NCI-H748 treated with DMSO at 0.1 percent for 48 hours (cell line): ENCODE measurements at regions not wholly inside any gene's neighbourhood (a gene's known extent, or its start where the extent isn't known, plus 50 kb on each side); places are given as distances from the start of the nearest gene placed in this dataset.
"Not testable (repeated sequence)": the region's sequence is repeated elsewhere in the genome, so short reads cannot be mapped to it uniquely, and the experiment has no call there.

Source experiments
- DNase-seq: peaks from one replicate; lab custom pipeline; 2025; lab: John Stamatoyannopoulos, UW

DNA sequence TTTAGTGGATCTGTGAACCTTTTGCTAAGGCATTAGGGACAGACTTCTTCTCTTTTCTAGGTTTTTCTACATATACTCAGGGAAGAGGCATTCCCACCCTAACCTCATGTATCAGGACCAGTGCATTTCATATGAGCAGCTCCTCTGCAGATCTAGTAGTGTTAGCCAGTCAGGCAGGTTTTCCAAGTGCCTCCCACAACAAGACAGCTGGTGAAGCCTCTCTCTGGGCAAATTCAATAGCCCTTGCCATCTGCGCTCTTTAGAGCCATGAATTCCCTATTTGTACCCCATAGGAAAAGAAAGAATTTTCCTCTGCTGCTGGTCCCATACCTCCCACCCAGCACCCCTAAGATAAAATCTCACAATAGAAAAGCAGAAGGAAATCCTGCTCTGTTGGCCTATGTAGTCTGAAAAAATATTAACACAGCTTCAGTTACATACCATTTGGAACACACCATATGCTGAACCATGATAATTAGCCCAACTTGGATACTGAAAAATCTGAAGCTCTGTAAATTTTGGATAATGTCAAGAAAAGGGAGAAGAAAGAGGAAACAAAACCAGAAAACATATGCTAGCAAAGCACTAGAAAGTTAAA, 1354.6 kb upstream of the NRXN1 start:
- no peak for DNase-seq

DNA sequence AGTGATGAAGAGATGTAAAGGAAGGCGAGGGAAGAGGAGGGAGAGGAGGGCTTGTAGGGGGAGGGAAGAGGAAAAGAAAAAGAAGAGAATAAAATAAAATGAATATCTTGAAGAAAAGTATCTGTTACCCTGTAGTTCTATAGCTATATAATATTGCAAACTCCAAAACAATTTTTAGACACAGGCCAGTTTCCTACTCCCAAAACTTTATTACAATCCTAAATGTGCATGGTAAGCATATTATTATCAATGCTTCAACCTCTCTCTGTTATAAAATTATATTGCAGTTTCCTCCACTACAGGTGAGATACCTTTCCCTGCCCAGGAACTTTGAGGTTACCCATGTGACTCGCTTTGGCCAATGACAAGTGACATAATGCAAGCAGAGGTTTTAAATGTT, 1351.6 kb upstream of the NRXN1 start:
- no peak for DNase-seq

DNA sequence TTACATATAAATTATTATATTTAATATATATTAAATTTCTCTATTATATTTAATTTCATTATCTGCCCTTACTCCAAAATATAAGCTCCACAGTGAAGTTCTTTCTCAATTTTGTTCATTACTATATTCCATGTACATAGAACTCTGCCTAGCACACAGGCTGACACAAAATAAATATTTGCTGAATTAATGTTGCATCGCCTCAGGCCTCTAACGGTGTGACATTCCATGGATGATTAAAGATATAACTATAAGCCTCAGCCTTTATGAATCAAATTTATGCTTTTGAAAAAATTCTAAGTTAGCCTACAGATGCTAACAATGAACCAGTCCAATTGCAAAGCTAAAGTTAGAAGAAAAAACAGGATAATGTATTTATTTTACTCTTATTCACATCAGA, 1337.2 kb upstream of the NRXN1 start:
- no peak for DNase-seq

DNA sequence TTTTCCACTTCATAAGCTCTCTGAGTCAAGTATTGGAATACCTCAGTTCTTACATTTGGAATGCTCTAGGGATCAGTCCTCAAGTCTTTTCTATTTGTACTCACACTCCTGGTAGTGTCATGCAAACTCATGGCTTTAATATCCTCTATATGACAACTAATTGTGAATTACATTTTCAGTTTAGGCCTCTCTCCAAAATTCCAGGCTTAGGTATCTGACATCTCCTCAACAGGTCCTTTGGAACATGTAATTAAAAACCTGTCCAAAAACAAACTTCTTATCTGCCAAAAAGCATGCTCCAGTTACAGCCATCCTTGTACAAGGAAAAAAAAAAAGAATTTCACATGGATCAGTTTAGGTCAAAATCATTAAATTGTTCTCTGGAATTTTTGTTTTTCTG, 1336.2 kb upstream of the NRXN1 start:
- no peak for DNase-seq

DNA sequence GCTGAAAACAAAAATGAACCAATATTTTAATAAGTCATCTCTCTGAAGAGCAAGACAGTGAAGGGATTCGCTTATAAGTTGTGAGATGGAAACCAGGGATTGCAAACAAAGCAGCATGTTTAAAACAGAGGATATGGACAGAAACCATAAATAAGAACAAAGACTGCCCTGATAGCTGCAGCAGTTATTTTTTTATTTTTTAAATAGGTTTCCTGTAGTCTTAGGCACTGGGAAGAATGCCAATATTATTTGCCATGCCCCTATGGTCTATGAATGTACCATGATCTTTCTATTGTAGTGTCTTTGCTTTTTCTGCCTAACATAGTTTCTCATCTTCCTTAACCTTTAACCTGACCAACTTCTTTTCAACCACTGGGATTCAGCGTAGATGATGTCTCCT, 1334.0 kb upstream of the NRXN1 start:
- DNase-seq = no peak

DNA sequence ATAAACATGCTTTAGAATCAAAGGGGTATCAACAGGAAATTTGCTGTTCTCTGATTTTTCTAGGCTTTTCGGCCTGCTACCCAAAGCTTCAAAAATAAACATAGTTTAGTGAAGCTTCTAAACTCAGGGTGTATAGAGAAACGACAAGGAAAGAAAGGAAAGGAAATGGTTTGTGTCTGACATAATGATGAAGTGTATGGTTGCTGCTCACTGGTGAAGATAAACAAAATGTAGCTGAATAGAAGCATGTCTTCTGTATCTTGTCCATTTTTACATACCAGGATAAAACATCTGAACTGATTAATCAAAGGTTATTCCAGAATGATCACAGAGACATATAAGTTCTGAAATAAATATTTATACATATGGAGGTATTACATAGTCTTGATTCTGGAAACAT, 1324.6 kb upstream of the NRXN1 start:
- DNase-seq = no peak

DNA sequence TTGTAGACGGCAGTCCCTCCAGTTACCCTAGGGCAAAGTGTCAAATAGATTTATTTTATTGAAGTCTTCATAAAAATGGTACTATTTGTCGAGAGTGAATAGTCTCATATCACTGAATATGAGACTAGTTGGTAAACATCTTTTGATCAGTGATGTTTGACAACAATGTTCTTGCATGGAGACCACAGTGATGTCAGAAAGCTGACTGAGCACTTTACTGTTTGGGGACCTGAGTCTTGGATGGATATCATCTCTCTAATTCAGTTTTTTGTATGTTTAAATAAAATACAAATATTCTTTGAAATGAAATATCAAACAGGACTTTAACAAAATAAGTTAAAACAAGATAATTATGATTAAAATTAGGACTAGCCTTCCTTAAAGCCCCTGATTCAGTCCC, 1315.4 kb upstream of the NRXN1 start:
- no peak for DNase-seq

DNA sequence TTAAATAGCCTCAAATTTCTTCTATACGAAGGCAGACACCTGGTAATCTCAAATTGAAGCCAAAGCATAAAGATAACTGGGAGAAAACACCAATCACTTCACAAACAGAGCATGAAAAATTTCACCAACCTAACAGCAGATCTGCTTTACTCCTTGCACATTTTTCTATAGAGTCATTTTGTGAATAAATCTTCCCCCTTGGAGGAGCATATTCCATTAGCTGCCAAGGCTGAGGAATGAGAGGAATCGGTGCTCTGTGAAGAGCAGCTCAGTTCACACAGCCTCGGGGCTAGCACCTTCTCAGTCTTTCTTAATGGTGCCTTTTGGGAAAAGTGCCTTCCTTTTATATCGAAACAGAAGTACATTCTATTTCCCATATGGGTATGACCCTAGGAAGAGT, 1313.7 kb upstream of the NRXN1 start:
- no peak for DNase-seq

DNA sequence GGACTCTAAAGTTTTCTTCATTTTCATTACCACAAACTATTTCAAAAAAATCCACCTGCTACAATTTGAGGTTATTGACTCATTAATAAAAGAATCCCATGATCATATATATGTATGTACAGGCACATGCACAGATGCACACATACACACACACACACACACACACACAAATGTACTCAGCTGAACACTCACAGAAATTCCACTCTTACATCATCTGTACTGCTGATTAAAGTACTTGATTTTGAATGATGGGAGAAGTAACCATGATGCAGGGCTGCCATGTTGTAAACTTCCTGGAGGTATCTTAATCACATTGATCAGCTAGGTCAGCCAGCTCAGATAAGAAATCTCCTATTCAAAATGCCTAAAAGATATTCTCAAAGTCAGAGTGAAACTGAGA, 1313.2 kb upstream of the NRXN1 start:
- DNase-seq = no peak

DNA sequence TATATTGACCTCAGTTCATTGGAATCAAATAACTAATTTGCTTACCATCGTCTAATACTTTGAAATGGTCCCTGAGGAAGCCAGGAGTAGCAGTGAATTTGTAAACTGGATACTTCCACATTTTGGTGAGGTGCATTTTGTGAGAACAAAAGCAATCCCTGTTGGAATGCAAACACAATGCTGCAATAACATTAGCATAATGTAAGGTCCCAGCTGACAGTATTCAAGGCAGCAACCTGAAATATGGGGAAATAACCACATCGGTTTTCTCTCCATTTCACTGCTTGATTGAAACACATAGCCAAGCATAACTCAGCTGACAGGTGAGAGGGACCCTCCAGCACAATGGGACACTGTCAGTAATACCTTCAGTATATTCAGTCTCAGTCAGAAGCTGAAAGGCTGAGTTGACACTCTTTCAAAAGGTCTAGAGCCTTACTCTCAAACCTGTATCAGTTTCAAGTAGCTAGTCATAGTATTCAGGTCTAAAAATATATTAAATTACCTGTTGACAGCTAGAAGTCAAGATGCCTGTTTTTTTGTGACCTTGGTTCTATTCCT, 1311.9 kb upstream of the NRXN1 start:
- DNase-seq = no peak

DNA sequence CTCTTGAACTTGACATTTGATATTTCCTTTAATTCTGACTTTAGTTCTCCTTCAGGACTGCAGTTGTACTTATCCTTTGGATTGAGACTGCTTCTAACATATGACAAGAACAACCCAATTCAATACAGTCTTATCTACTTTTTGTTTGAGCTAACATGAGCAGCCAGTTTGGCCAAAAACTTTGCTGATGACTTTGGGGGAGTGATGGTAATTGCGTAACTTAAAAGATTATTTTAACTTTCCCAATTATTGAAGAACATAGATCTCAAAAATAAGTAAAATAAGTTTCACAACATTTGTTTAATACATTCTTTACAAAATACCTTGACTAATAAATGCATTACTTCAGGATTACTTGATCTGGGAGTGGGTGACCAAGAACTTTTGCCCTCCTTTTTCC, 1311.1 kb upstream of the NRXN1 start:
- no peak for DNase-seq

DNA sequence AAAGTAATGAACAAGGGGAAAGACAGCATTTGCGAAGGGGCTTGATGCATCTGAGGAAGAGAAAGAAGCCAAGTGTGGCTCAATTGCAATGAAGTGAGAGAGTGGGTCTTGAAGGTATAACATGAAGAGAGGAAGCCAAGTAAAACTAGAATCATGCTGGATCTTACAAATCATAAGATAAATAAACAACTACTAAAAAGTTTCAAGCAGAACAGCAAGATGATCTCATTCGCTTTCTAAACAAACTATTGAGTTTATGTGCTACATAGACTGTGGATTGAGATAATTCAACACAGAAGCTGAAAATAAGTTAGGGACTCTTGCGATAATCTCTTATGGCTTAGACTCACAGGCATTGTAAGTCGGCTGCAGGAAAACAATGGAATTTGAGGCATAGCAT, 1310.5 kb upstream of the NRXN1 start:
- no peak for DNase-seq

DNA sequence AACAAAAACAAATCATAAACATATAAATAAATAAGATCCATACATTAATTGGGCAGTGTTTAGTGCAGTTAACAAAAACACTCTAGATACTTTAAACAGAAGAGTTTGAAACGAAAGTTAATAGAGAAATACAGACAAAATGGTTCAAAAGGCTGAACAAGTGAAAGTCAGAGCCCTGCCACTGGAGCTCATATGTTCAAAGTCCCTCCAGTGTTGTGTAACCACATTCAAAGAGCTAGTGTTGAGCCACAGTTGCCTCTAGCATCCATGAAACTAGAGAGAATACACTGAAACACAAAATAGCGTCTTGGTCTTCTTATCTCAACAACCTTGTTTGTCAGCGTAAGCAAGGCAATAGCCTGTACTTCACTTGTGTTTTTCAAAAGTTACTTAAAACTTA, 1309.8 kb upstream of the NRXN1 start:
- DNase-seq = no peak

DNA sequence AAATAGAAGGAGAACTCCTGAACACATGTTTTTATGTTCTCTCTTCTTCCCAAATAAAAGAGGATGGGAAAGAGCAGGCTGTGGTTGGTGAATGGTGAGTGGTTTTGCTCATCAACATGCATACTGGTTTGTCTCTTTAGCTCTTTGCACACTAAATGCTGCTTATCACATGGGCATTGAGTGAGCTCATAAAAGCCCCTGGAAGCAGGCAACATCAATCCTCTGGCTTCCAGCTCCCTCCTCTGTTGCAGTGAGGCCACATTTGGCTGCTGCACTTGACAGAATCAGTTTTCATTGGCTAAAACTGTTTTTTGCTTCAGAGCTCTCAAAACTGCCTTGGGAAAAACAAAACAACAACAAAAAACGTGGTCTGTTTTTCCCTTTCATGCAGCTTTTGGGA, 1308.2 kb upstream of the NRXN1 start:
- DNase-seq = no peak

DNA sequence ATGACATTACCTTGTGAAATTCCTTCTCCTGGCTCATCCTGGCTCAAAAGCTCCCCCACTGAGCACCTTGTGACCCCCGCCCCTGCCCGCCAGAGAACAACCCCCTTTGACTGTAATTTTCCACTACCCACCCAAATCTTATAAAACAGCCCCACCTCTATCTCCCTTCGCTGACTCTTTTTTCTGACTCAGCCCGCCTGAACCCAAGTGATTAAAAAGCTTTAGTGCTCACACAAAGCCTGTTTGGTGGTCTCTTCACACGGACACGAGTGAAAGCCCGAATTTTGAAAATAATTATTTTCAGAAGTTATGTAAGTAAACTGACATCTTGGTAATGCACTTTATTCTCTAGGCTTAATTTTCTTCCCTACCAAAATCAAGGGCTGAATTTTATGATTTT, 1305.9 kb upstream of the NRXN1 start:
- not testable (repeated sequence) for DNase-seq

DNA sequence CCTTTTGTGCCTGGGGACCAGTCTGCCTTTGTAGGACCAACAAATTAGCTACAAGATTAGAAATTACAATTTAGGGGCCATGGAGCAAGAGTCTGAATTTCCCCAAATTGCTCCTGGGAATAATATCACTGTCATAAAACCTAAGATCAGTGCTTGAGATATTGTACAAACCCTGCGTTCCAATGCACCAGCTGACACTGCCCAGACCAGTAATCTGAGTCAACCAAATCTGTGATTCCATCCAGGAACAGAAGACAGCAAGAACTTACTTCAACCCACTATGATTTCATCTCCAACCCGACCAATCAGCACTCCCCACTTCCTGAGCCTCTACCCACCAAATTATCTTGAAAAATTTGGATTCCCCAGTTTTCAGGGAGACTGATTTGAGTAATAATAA, 1305.0 kb upstream of the NRXN1 start:
- DNase-seq = no peak

DNA sequence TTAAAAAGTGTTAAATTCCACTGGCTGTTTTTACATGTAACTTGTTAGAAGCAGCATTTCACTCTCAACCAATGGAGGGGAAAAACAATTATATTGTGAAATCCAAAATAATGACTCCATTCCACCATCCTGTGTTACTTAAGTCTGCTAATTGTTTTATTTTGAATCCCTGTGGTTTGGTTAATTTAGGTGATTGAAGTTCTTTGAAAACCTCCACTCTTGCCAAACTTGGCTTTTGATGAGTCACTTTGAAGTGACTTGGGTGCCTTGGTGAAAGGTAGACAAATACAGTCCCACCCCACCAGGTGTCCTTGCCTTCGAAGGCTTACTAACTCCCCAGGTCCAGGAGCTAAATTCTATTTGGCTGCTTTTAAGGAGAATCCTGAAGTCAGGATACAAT, 1303.8 kb upstream of the NRXN1 start:
- no peak for DNase-seq

DNA sequence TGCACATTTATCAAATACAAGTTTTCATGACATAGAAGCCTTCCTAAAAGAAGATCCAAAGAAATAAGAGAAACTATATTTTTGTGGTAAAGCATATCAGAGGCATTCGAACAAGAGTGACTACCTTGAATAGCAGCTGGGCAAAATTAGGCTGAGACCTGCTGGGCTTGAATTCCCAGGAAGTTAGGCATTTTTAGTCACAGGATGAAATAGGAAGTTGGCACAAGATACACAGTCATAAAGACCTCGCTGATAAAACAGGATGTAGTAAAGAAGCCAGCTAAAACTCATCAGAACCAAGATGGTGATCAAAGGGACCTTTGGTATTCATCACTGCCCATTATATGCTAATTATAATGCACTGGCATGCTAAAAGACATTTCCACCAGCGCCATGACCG, 1302.3 kb upstream of the NRXN1 start:
- DNase-seq = no peak

DNA sequence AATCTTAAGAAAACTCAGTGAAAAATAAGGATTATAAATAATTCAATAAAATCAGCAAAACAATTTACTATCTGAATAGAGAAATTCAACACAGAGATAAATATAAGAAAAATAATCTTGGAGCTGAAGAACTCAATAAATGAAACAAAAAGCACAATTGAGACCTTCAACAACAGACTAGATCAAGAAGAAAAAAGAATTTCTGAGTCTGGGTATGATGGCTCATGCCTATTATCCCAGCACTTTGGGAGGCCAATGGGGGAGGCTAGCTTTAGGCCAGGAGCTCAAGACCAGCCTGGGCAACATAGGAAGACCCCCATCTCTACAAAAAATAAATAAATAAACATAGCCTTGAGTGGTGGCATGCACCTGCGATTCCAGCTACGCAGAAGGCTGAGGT, 1295.7 kb upstream of the NRXN1 start:
- DNase-seq = no peak

DNA sequence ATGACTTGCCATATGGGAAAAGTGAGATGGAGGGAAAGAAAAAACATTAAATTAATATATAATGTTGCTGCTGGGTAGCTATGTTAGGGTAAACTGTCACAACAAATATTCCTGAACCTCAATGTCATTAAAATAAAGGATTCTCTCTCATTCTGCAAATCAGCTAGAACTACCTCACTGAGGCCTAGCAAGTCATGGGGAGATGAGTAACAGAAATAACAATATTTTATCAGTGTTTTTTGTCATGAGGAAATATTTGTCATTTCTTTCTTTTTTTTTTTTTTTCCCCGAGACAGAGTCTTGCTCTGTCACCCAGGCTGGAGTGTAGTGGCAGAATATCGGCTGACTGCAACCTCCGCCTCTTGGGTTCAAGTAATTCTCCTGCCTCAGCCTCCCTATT, 1282.3 kb upstream of the NRXN1 start:
- no peak for DNase-seq

DNA sequence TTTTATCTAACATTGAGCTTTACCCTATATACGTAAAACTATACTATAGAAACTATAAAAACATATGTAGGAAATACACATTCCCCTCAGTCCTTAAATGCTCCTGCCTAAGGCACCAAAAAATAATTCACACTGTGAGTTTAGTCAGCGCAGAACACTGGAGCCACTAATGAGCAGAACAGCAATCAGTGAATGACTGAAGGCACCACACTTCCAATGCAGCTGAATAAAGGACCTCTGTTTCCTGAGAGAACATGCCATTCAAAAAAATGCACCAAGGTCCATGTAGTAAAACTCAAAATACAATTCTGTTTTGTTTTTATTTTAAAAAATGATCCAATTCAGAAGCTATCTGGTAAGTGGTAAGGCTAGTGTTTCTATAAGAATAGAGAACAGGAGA, 1280.6 kb upstream of the NRXN1 start:
- DNase-seq = no peak

DNA sequence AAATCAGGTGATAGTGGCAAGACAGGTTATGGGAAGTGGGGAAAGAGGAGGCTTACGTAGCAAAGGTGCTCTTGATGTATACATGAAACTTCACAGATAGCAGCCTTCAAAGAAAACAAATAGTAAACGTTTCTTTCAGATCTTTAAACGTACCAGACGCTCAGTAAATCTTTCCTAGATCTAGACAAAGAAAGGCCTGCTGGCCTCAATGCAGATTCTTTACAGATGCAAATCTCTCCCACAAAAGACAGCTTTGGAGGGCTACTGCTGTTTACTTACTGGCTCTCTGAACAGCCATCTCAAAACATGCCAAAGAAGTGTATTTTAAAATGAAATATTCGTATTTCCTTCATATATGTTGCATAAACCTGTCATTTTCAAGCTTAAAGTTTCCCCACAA, 1279.9 kb upstream of the NRXN1 start:
- DNase-seq = no peak

DNA sequence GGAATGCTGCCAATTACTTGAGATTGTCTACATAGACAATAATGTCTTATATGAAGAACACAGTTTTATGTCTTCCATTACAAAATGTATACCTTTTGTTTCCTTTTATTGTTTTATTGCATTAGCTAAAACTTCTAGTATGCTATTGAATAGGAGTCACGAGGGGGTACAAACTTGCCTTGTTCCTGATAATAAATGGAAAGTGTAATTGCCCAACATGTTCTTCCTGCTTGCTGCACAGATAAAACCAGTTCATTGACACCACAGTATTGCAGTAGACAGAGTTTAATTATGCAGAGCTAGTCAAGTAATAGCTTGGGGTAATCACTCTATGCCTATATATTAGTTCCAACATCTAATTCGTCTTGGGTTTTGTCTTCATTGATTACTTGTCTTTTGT, 1276.2 kb upstream of the NRXN1 start:
- DNase-seq = no peak

DNA sequence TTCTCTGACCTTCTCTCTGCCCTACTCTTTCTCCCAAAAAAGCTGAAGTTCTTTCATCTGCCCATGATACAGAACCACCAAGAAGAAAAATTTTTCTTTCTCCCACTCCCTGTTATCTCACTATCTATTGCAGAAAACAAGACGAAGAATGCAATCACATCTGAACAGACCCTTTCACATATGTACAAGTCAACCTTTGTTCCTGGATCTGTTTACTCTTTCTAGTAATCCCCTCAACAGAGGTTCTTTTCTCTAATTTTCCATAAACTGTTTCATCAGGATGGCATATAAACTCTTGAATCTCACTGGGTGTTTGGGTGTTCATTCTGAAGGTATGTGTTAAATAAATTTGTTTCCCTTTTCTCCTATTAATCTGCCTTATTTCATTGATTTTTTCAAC, 1262.7 kb upstream of the NRXN1 start:
- no peak for DNase-seq

DNA sequence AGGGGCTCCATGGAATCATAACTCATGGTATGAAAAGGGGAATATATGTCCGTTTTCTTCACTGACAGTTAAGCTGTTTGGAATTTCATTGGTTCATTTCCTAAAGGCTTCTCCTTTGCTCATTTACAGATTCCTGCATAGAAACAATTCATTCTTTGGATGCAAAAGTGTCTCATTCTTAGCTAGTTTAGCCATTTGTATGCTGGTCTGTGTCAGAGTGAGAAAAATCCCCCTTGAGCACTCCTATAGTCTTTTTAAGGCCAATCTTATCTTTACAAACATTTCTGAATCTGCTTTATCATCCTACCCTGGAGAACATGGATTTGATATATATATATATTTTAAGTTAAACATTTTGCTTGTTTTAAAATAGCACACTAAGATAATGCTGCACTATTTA, 1260.9 kb upstream of the NRXN1 start:
- DNase-seq = no peak
